ENCODE measurements at regions not wholly inside any gene's neighbourhood (a gene's known extent, or its start where the extent isn't known, plus 50 kb on each side); places are given as distances from the start of the nearest gene placed in this dataset.
"Not testable (repeated sequence)": the region's sequence is repeated elsewhere in the genome, so short reads cannot be mapped to it uniquely, and the experiment has no call there.

DNA sequence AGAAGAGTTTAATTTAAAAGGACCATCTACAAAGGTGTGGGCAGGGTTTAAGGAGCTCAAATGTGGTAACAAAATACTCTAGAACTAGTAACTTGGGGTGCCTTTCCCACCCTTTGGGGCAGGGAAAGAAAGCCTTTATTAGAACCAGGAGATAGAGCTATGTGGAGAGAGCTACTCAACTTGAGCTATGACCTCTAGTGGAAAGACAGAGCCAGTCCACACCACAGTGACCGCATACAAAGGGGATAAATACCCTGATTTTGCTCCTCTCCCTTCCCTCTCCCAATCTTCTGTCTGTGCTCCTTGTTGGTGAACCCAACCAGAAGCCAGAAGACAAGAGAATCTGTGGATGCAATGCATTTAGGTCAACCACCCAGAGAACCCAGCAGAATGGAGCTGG is 54.4 kb upstream of the JAK1 start:
- Mint-ChIP-seq H3K27ac (no peak overlapping the region), H3K27me3 (no peaks in the 10 kb centered on the region), H3K9me3 (ENCODE audit: low read depth) (no peaks in the 10 kb centered on the region), H3K4me1 (ENCODE audit: low read depth) (no peaks in the 10 kb centered on the region), H3K4me3 (no peak overlapping the region), H3K36me3 (peaks cover 9% of the 10 kb centered on the region)

DNA sequence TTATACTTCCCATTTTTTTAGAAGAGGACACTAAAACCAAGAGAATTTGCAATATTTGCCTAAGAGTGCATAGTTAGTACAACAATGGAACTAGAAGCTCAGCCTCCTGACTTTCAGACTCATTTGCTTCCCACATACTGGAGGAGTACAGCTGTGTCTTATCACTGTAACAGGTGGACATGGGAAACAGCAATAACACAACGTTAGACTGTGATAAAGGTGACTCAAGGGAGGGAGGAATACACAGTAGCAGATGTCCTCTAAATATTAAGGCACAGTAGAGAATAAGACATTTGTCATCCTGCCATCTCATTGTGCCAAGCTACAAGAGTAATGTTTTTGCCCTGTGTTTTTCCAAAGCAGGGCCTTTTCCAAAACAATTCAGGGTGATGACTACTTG is 55.4 kb upstream of the JAK1 start:
- H3K27ac Mint-ChIP-seq = no peak overlapping the region
- H3K4me3 Mint-ChIP-seq = no peak overlapping the region

DNA sequence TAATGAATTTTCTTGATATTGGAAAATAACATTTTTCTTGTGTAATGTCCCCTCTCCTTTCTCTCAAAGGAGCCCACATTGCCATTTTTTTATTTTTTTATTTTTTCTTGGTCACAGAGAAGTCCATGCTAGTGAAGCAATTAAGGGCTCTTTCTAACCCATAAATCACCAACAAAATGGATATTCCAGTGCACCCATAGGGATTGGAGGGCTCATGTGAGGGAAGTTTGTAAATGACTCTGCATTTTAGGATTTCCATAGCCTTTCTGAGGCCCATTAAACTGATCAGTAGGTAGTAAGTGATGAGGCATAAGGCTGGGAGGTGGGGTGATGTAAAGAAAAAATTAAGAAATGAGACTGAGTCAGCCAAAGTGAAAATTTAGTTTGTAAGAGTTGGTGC is 55.9 kb upstream of the JAK1 start:
- no peaks in the 10 kb centered on the region for H3K4me1 Mint-ChIP-seq (ENCODE audit: low read depth)
- no peaks in the 10 kb centered on the region for H3K27me3 Mint-ChIP-seq
- H3K27ac Mint-ChIP-seq = no peak overlapping the region
- no peak overlapping the region for H3K4me3 Mint-ChIP-seq
- H3K9me3 Mint-ChIP-seq (ENCODE audit: low read depth) = no peaks in the 10 kb centered on the region
- H3K36me3 Mint-ChIP-seq = peaks cover 9% of the 10 kb centered on the region

More for the DNA sequence above, 55.4 kb upstream of the JAK1 start:
- Mint-ChIP-seq H3K4me1 (ENCODE audit: low read depth) (no peaks in the 10 kb centered on the region), H3K36me3 (peaks cover 9% of the 10 kb centered on the region), H3K9me3 (ENCODE audit: low read depth) (no peaks in the 10 kb centered on the region), H3K27me3 (no peaks in the 10 kb centered on the region)

DNA sequence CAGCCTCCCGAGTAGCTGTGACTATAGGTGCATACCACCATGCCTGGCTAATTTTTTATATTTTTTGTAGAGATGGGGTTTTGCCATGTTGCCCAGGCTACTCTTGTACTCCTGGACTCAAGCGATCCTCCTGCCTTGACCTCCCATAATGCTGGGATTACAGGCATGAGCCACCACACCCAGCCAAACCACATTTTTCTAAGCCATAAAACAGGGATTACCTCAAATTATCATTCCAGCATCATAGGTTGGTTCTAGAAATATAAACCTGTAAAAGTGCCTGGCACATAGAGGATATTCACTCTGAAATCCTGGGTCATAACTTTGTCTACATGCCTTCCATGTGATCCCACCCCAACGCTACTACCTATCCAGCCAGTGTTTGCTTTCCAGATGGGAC is 59.4 kb upstream of the JAK1 start:
- Mint-ChIP-seq H3K27ac (no peak overlapping the region), H3K27me3 (no peaks in the 10 kb centered on the region), H3K36me3 (peaks cover 15% of the 10 kb centered on the region), H3K4me3 (no peak overlapping the region), H3K9me3 (ENCODE audit: low read depth) (no peaks in the 10 kb centered on the region), H3K4me1 (ENCODE audit: low read depth) (peaks cover 6% of the 10 kb centered on the region)

DNA sequence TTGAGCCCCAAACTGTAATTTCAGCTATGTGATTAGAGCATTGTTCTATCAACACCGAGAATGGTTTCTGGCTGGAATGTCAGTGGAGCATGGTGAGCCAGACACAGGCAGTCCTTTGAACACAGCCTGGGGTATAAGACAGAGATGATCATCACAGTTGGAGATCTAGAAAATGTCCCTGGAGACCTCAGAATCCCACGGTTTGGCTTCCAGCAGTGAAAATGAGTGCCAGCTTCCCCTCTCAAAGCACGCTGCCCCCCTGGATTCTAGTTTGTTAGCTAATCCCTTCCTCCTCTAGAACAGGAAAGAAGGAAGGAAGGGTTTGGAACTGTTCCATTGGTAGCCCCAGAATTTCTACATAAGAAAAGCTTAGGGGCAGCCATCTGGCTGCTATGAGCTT is 59.9 kb upstream of the JAK1 start:
- Mint-ChIP-seq H3K27me3 (no peaks in the 10 kb centered on the region), H3K4me3 (no peak overlapping the region), H3K9me3 (ENCODE audit: low read depth) (no peaks in the 10 kb centered on the region), H3K27ac (no peak overlapping the region), H3K36me3 (peaks cover 15% of the 10 kb centered on the region), H3K4me1 (ENCODE audit: low read depth) (peaks cover 8% of the 10 kb centered on the region)

DNA sequence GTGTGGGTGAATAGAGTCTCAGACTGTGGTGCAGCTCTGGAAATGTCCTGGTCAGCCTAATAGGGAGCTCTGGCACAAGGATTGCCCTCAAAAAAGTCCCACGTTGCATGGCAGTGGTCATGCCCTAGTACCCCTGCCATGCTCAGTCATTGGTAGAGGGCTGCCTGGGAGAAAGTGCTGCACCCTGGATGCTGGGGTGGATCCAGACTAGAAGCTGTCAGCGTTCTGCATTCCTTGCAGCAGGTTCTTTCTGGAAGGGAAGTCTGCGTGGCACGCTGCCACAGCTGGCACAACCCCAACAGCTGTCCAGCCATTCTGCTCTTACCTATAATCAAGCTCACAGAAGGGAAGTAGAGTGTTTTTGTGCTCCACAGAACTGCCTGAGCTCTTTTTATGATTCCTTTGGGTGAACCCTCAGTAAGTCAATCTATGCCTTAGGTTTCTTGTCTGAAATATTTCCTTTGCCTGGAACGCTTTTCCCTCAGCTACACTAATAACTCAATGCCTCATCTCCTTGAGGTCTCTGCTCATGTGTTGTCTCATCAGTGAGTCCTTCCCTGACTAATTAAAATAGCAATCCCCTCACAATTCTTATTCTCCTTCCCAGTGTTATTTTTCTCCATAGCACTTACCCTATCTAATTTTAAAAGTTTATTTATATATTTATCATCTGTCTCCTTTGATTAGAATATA is 61.5 kb upstream of the JAK1 start:
- H3K4me1 Mint-ChIP-seq (ENCODE audit: low read depth) = peaks cover 10% of the 10 kb centered on the region
- no peaks in the 10 kb centered on the region for H3K27me3 Mint-ChIP-seq
- H3K27ac Mint-ChIP-seq = no peak overlapping the region
- H3K36me3 Mint-ChIP-seq = peaks cover 15% of the 10 kb centered on the region
- H3K9me3 Mint-ChIP-seq (ENCODE audit: low read depth) = no peaks in the 10 kb centered on the region
- no peak overlapping the region for H3K4me3 Mint-ChIP-seq

DNA sequence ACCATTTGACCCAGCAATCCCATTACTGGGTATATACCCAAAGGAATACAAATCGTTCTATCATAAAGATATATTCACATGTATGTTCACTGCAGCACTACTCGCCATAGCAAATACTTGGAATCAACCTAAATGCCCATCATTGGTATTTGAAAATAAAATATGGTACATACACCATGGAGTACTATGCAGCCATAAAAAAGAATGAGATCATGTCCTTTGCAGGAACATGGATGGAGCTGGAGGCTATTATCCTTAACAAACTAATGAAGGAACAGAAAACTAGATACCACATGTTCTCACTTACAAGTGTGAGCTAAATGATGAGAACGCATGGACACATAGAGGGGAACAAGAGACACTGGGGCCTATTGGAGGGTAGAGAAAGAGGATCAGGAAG is 63.1 kb upstream of the JAK1 start:
- H3K9me3 Mint-ChIP-seq (ENCODE audit: low read depth); H3K4me1 Mint-ChIP-seq (ENCODE audit: low read depth): not testable (repeated sequence)

DNA sequence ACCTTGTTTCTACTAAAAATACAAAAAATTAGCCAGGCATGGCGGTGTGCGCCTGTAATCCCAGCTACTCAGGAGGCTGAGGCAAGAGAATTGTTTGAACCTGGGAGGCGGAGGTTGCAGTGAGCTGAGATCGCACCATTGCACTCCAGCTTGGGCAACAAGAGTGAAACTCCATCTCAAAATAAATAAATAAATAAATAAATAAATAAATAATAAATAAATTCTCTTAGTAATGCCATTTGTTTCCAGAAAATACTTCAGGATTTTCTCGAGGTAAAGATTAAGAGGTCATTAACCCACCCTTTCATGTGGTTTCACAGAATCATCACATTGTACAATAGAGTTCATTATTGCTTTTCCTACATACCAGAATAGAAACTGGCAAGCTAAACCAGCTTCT is 68.5 kb upstream of the JAK1 start:
- H3K27ac Mint-ChIP-seq; H3K4me1 Mint-ChIP-seq (ENCODE audit: low read depth); H3K4me3 Mint-ChIP-seq; H3K9me3 Mint-ChIP-seq (ENCODE audit: low read depth); H3K27me3 Mint-ChIP-seq; H3K36me3 Mint-ChIP-seq: not testable (repeated sequence)

More for the DNA sequence above, 63.1 kb upstream of the JAK1 start:
- H3K27me3 Mint-ChIP-seq, H3K36me3 Mint-ChIP-seq, H3K27ac Mint-ChIP-seq, H3K4me3 Mint-ChIP-seq: not testable (repeated sequence)

DNA sequence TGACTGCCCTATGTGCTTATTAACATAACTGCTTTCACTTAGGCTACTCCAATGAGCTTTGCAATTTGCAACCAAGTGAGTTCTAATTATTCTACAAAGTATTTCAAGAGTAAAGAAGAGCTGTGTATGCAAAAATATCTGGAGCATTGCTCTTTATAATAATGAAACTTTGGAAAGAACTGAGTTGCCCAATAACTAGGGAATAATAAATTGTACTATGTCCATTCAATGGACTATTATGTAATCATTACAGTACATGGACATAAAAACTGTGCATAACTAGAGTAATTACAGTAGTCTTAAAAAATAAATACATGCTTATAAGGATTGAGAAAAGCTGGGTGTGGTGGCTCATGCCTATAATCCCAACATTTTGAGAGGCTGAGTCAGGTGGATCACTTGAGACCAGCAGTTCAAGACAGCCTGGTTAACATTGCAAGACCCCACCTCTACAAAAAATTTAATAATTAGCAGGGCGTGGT is 70.3 kb upstream of the JAK1 start:
- Mint-ChIP-seq H3K4me1 (ENCODE audit: low read depth) (peaks cover 7% of the 10 kb centered on the region), H3K9me3 (ENCODE audit: low read depth) (no peaks in the 10 kb centered on the region), H3K36me3 (peaks cover 2% of the 10 kb centered on the region), H3K27ac (no peak overlapping the region), H3K4me3 (no peak overlapping the region), H3K27me3 (no peaks in the 10 kb centered on the region)

DNA sequence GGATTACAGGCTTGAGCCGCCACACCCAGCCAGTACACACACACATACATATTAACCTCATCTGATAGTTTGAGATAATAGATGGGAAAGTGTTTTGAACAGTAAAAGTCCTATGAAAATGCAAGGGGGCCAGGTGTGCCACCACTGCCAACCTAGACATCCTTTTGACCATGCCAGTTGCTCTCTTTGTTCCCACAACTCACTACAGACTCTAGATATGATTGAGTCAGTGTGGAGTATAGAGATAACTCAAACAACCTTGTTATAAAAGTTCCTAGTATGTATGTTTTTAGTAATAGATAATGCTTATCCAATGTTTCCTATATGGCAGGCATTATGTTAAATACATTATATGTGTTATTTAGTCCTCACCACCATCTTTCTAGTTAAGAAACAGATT is 72.7 kb upstream of the JAK1 start:
- peaks cover 1% of the 10 kb centered on the region for H3K36me3 Mint-ChIP-seq
- no peaks in the 10 kb centered on the region for H3K9me3 Mint-ChIP-seq (ENCODE audit: low read depth)
- peaks cover 7% of the 10 kb centered on the region for H3K4me1 Mint-ChIP-seq (ENCODE audit: low read depth)

DNA sequence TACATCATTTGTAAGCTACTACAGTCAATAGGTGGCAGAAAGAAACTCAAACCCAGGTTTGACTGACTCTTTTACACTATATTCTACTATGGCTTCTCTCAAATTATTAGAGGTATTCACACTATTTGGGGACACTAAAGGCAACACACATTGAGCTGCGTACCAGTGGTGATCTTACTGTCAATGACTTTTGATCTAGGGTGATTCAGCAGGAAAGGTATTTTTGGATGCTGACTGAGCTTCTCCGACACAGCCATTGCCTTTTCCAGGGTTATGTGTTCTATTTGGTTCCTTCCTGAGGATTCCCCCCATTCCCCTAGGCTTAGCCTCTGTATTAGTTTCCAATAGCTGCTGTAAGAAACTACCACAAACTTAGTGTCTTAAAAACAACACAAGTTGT is 73.2 kb upstream of the JAK1 start:
- Mint-ChIP-seq H3K36me3 (peaks cover 2% of the 10 kb centered on the region), H3K4me3 (no peak overlapping the region), H3K4me1 (ENCODE audit: low read depth) (peaks cover 11% of the 10 kb centered on the region), H3K27ac (no peak overlapping the region), H3K27me3 (no peaks in the 10 kb centered on the region), H3K9me3 (ENCODE audit: low read depth) (no peaks in the 10 kb centered on the region)

More for the DNA sequence above, 72.7 kb upstream of the JAK1 start:
- no peaks in the 10 kb centered on the region for H3K27me3 Mint-ChIP-seq
- no peak overlapping the region for H3K27ac Mint-ChIP-seq
- H3K4me3 Mint-ChIP-seq = no peak overlapping the region

DNA sequence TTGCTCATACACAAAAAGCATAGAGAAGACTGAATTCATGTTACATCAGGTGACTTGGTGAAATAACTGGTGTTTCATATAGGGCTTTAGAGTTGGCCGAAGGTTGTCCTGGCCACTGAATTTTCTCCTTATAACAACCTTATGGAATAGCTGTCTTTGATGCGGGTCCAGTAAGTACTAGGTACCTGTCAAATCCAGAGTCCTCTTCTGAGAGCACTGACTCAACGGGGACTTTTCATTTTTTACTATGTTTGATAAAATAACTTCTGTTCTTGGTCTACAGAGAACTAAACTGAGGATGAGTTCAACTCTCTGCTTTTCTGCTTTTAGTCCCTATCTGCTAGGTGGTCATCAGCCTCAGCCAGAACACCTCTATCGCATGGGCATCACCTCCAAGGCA is 76.1 kb upstream of the JAK1 start:
- Mint-ChIP-seq H3K4me1 (ENCODE audit: low read depth) (peaks cover 20% of the 10 kb centered on the region), H3K9me3 (ENCODE audit: low read depth) (no peaks in the 10 kb centered on the region), H3K27ac (no peak overlapping the region), H3K36me3 (peaks cover 3% of the 10 kb centered on the region), H3K4me3 (no peak overlapping the region), H3K27me3 (no peaks in the 10 kb centered on the region)

DNA sequence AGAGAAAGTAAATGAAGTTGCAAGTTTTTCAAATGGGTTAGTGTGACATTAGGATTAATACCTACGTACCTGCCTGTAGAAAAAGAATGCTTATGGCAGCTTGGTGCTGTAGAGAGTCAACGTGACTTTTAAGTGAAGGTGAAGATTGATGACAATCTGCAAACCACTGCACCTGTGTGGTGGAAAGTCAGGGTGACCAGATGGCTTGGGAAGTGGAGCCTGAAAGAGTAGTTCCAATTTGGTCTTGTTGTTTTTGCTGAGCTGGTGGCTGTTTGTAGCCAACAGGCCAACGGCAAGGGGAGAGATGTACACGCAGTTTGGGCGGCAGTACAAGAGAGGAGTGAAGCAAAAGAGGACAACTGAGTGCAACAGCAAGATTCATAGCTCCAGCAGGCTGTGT is 78.1 kb upstream of the JAK1 start:
- Mint-ChIP-seq H3K27me3 (no peaks in the 10 kb centered on the region), H3K4me3 (no peak overlapping the region), H3K4me1 (ENCODE audit: low read depth) (peaks cover 35% of the 10 kb centered on the region), H3K36me3 (peaks cover 3% of the 10 kb centered on the region), H3K9me3 (ENCODE audit: low read depth) (no peaks in the 10 kb centered on the region), H3K27ac (no peak overlapping the region)

DNA sequence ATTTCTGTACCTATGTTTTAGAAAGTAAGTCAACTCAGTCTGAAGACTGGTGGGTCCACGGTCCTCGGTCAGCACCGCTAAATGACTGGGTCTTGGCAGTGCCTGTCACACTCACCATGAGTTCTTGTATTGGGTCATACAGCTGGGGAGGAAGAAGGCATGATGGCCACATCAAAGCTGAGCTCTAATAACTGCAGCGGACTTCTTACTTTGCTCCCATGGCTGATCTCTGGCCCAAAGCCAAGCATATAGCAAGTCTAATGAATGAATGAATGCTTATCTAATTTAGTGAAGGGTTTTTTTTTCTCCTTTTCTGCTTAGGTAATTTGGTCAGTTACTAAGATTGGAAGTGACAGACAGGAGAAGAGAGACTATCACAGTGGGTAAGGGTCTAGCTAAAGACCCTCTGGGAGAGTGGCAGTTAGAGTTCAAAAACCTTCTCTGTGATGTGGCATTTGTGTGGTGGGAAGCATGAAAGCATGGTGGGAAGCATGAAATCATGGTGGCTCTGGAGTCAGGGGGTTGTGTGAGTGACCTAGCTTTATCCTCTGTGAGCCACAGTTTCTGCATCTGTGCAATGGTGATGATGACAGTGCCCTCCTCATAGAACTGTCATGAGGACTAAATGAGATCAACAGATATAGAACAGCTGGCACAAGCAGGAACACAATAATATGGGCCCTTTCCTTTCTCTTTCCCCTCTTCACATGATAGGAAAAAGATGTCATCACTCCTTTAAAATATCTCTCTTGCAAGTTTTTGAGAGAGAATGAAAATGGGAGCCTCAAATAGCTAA is 78.9 kb upstream of the JAK1 start:
- H3K4me3 Mint-ChIP-seq = no peak overlapping the region
- H3K4me1 Mint-ChIP-seq (ENCODE audit: low read depth) = peaks cover 43% of the 10 kb centered on the region
- no peaks in the 10 kb centered on the region for H3K27me3 Mint-ChIP-seq
- H3K36me3 Mint-ChIP-seq = peaks cover 3% of the 10 kb centered on the region
- no peak overlapping the region for H3K27ac Mint-ChIP-seq
- no peaks in the 10 kb centered on the region for H3K9me3 Mint-ChIP-seq (ENCODE audit: low read depth)

DNA sequence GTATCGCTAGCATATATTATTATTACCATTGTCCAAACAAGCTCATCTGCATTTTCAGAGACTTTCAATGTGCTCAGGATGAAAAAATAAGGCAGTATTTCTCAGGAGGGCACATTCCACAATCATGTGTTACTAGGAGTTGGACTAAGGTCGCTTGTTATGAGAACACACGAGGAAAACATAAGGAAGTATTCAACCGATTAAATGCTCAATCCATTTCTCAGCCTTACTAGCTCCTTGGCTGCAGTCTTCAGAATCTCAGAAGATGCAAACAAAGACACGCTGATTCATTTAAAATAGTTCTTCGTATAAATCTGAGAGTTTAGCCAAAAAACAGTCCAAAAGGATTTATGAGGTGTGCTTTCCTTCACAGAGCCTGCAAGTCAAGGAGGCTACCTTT is 82.0 kb upstream of the JAK1 start:
- Mint-ChIP-seq H3K27ac (no peak overlapping the region), H3K9me3 (ENCODE audit: low read depth) (no peaks in the 10 kb centered on the region), H3K4me3 (no peak overlapping the region), H3K4me1 (ENCODE audit: low read depth) (peaks cover 56% of the 10 kb centered on the region), H3K36me3 (peaks cover 3% of the 10 kb centered on the region), H3K27me3 (no peaks in the 10 kb centered on the region)

All from activated naive CD8-positive, alpha-beta T cell (primary cell).